ENCODE measurements at regions not wholly inside any gene's neighbourhood (a gene's known extent, or its start where the extent isn't known, plus 50 kb on each side); places are given as distances from the start of the nearest gene placed in this dataset.

DNA sequence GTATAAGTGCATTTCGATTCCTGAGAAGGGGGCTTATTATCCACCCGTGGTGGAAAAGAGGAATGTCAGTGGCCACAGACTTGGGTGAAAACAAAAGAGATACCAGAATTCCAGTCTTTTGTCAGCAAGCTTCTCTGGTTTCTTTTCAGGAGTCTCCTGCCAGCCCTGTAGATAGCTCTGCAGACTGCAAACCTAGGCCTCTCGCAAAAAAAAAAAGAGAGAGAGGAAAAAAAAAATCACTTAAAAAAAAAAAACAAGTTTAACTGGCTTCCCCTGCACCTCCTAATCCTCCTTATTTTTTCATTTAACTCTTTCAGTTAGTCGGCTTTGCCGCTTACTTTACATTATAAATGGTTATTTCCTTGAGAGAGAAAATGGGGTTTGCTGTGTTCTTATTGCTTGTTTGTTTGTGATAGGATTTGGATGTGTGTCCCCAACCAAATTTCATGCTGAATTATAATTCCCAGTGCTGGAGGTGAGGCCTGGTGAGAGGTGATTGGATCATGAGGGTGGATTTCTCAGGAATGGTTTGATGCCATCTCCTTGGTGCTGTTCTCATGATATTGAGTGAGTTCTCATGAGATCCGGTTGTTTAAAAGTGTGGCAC is 170.0 kb downstream of the BCL11B start:
- no peak for DNase-seq (ENCODE audit: low read depth)
- H3K4me3 ChIP-seq (ENCODE audit: low read depth, low read length), result no peak overlapping the region
- TF ChIP-seq, protein P1, sequence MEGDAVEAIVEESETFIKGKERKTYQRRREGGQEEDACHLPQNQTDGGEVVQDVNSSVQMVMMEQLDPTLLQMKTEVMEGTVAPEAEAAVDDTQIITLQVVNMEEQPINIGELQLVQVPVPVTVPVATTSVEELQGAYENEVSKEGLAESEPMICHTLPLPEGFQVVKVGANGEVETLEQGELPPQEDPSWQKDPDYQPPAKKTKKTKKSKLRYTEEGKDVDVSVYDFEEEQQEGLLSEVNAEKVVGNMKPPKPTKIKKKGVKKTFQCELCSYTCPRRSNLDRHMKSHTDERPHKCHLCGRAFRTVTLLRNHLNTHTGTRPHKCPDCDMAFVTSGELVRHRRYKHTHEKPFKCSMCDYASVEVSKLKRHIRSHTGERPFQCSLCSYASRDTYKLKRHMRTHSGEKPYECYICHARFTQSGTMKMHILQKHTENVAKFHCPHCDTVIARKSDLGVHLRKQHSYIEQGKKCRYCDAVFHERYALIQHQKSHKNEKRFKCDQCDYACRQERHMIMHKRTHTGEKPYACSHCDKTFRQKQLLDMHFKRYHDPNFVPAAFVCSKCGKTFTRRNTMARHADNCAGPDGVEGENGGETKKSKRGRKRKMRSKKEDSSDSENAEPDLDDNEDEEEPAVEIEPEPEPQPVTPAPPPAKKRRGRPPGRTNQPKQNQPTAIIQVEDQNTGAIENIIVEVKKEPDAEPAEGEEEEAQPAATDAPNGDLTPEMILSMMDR (IDR thresholded peaks at IDR 0.05; ENCODE audit: low read depth, low read length), result no peak
- TF ChIP-seq, protein P2, sequence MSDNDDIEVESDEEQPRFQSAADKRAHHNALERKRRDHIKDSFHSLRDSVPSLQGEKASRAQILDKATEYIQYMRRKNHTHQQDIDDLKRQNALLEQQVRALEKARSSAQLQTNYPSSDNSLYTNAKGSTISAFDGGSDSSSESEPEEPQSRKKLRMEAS (IDR thresholded peaks at IDR 0.05; ENCODE audit: low read depth, low read length), result no peak
- TF ChIP-seq MYC (IDR thresholded peaks at IDR 0.05; ENCODE audit: low read depth, low read length), result no peak

DNA sequence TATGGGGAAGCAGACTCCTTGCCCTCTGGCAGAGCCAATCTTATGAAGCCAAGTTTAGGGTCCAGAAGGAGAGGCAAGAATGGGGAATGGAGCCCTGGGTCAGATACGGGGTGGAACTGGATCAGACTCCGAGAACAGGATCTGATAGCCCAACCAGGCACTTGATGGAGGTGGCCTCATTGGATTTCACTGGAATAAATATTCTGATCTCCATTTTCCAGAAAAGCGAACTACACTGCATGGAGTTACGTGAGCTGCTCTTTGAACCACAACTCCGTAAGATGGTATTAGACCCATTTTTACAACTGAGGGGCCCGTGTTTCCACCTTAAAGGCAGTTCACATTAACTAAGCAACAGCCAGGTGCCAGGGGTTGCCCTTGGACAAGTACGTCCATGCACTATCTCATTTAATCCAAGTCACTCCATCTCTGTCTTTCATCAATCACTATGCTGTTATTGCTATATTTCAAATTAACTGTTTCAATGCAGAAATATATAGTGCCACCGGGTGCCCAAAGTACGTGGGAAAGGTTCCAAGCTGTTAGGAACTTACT is 155.2 kb downstream of the BCL11B start:
- TF ChIP-seq POLR2A (IDR thresholded peaks at IDR 0.05; ENCODE audit: extremely low read depth, insufficient read length) (no peak), MYC (IDR thresholded peaks at IDR 0.05; ENCODE audit: low read depth, low read length) (no peak)
- TF ChIP-seq, protein P2 (IDR thresholded peaks at IDR 0.05; ENCODE audit: low read depth, low read length), result no peak
- TF ChIP-seq, protein P1 (IDR thresholded peaks at IDR 0.05; ENCODE audit: low read depth, low read length), result no peak
- no peak for DNase-seq (ENCODE audit: low read depth)
- no peak overlapping the region for H3K4me3 ChIP-seq (ENCODE audit: low read depth, low read length)

DNA sequence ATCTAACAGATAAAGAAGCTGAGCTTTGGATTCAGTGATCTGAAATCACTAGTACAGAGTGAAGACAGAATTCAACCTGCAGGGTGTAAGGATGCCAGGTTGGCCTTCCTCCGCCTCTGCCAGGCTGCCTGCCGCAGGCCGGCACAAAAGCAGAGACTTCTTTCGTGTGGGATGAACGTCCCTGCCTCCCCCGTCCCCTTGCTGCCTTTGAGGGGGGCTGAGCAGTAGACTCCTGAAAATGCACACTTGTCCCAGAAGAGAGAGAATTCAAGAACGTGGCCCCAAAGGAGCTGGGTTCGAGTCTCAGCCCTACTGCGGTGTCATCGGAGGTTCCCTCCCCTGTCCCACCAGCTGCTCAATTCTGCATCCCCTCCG is 154.3 kb downstream of the BCL11B start:
- DNase-seq (ENCODE audit: low read depth), result no peak
- no peak for TF ChIP-seq POLR2A (IDR thresholded peaks at IDR 0.05; ENCODE audit: extremely low read depth, insufficient read length)
- TF ChIP-seq, protein P2 (IDR thresholded peaks at IDR 0.05; ENCODE audit: low read depth, low read length), result no peak
- no peak for TF ChIP-seq MYC (IDR thresholded peaks at IDR 0.05; ENCODE audit: low read depth, low read length)
- TF ChIP-seq, protein P1 (IDR thresholded peaks at IDR 0.05; ENCODE audit: low read depth, low read length), result no peak
- H3K4me3 ChIP-seq (ENCODE audit: low read depth, low read length), result no peak overlapping the region

DNA sequence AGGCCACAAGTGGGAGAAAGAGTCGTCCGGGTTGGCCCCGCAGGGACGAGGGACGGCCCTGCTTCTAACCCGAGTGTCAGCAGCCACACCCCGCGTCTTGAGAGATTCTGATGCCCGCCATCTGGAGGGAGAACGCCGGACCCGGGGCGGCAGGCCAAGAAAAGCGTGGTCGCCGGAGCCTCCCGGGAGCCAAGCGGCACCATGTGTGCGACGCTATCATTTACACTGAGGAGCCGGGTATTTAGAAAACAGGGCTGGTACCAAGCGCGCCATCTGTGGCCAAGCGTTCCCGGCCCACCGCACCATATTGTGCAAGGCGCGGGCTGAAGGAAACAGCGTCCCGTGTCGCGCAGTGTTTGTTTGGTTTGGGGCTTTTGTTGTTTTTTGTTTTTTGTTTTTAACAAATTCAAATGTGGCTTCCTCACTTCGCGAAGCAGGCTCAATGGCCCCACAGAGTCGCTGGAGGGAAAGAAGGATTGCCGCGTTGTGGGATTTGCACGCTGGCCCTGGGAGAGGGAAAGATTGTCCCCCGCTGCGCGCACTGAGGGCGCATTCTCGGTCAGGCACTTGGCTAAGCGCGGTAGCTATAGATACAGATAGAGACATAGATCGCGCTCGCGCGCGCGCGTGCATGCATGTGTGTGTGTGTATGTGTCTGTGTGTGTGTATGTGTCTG is 153.8 kb downstream of the BCL11B start:
- peak overlapping the region; percentile 34 for H3K4me3 ChIP-seq (ENCODE audit: low read depth, low read length)
- DNase-seq (ENCODE audit: low read depth), result peak; percentile 58
- TF ChIP-seq, protein P1 (IDR thresholded peaks at IDR 0.05; ENCODE audit: low read depth, low read length), result peak; percentile 10
- no peak for TF ChIP-seq POLR2A (IDR thresholded peaks at IDR 0.05; ENCODE audit: extremely low read depth, insufficient read length)

DNA sequence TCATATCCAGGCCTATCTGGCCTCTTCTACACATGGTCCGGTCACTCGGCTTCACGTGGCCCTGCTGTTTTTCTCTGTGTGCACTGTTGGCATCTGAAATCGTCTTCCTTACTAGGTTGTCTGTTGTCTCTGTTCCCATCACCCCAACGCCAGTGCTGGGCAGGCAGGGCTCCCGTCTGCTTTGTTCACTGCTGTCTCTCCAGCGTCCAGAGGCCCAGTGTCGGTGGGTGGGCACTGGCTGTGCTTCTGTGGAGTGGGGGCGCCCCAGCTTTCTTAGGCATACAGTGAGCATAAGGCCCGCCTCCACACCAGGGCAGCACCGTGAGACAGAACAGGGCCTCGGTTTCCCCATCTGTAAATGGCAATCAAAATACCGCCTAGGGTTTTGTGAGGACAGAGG is 153.1 kb downstream of the BCL11B start:
- no peak for DNase-seq (ENCODE audit: low read depth)
- TF ChIP-seq POLR2A (IDR thresholded peaks at IDR 0.05; ENCODE audit: extremely low read depth, insufficient read length) (no peak), MYC (IDR thresholded peaks at IDR 0.05; ENCODE audit: low read depth, low read length) (no peak)
- TF ChIP-seq, protein P1 (IDR thresholded peaks at IDR 0.05; ENCODE audit: low read depth, low read length), result no peak
- TF ChIP-seq, protein P2 (IDR thresholded peaks at IDR 0.05; ENCODE audit: low read depth, low read length), result no peak
- no peak overlapping the region for H3K4me3 ChIP-seq (ENCODE audit: low read depth, low read length)

Measured in NB4 (cell line).